ENCODE measurements at regions not wholly inside any gene's neighbourhood (a gene's known extent, or its start where the extent isn't known, plus 50 kb on each side); places are given as distances from the start of the nearest gene placed in this dataset.

DNA sequence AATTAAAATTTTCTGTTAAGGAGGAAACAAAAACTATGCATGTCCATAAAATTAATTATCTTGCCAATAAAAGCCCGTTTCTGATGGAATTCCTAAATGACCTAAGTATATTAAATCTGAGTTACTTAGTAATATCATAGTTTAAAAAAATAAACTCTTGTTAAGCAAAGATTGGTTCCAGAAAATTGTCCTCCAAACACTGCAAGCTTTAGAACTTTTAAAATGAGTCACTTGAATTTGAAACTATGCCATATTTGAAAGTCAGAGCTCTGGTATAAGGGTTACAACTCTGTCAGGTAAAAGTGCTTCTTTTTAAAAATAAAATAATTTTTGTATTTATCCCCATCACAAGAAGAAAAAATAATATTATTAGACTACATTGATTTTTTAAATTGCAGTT lies 409.5 kb downstream of the PLPP3 start:
- no peak overlapping the region for H3K4me3 ChIP-seq (ENCODE audit: low read length)
- H3K27me3 ChIP-seq (ENCODE audit: low read depth, low read length), result no peaks in the 10 kb centered on the region
- no peaks in the 10 kb centered on the region for H3K9me3 ChIP-seq (ENCODE audit: insufficient read depth, low read length)
- no peak overlapping the region for H2AFZ ChIP-seq (ENCODE audit: low read depth, low read length)
- no peaks in the 10 kb centered on the region for H3K4me1 ChIP-seq (ENCODE audit: low read length)
- no peaks in the 10 kb centered on the region for H3K79me2 ChIP-seq (ENCODE audit: low read length)
- no peaks in the 10 kb centered on the region for H4K20me1 ChIP-seq (ENCODE audit: insufficient read depth, low read length)
- H3K27ac ChIP-seq (ENCODE audit: low read length), result no peak overlapping the region
- TF ChIP-seq, protein P1, sequence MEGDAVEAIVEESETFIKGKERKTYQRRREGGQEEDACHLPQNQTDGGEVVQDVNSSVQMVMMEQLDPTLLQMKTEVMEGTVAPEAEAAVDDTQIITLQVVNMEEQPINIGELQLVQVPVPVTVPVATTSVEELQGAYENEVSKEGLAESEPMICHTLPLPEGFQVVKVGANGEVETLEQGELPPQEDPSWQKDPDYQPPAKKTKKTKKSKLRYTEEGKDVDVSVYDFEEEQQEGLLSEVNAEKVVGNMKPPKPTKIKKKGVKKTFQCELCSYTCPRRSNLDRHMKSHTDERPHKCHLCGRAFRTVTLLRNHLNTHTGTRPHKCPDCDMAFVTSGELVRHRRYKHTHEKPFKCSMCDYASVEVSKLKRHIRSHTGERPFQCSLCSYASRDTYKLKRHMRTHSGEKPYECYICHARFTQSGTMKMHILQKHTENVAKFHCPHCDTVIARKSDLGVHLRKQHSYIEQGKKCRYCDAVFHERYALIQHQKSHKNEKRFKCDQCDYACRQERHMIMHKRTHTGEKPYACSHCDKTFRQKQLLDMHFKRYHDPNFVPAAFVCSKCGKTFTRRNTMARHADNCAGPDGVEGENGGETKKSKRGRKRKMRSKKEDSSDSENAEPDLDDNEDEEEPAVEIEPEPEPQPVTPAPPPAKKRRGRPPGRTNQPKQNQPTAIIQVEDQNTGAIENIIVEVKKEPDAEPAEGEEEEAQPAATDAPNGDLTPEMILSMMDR (IDR thresholded peaks at IDR 0.05; ENCODE audit: low read depth, low read length), result no peak
- H3K9ac ChIP-seq (ENCODE audit: low read length), result no peak overlapping the region
- H3K4me2 ChIP-seq (ENCODE audit: low read length), result no peak overlapping the region
- no peaks in the 10 kb centered on the region for H3K36me3 ChIP-seq (replicated peaks; ENCODE audit: low read depth, low read length)

DNA sequence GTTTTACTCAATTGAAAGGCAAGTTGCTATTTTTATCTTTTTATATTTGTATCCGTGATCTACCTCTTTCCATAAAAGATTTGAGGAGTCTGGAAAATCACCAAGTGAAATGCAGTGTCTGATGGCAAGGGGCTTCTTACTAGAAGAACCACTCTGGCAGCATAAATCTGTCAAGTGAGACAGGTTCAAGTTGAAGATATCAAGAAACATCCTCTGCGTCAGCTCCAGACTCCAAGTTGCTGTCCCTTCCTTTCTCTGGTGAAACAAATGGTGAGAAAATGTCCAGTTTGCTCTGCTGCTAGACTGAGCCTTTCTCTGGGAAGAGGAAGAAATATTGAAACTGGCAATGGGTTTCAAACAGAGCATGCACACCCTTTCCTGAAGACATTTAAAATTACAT lies 411.2 kb downstream of the PLPP3 start:
- no peaks in the 10 kb centered on the region for H3K27me3 ChIP-seq (ENCODE audit: low read depth, low read length)
- no peaks in the 10 kb centered on the region for H3K4me1 ChIP-seq (ENCODE audit: low read length)
- H3K36me3 ChIP-seq (replicated peaks; ENCODE audit: low read depth, low read length), result no peaks in the 10 kb centered on the region
- TF ChIP-seq EZH2phosphoT487 (IDR thresholded peaks at IDR 0.05; ENCODE audit: low read depth), result no peak
- TF ChIP-seq, protein P1 (IDR thresholded peaks at IDR 0.05; ENCODE audit: low read depth, low read length), result no peak
- H3K4me3 ChIP-seq (ENCODE audit: low read length), result no peak overlapping the region
- no peaks in the 10 kb centered on the region for H3K79me2 ChIP-seq (ENCODE audit: low read length)
- no peak overlapping the region for H3K27ac ChIP-seq (ENCODE audit: low read length)
- no peak overlapping the region for H2AFZ ChIP-seq (ENCODE audit: low read depth, low read length)
- no peak overlapping the region for H3K4me2 ChIP-seq (ENCODE audit: low read length)
- H3K9me3 ChIP-seq (ENCODE audit: insufficient read depth, low read length), result no peaks in the 10 kb centered on the region
- H4K20me1 ChIP-seq (ENCODE audit: insufficient read depth, low read length), result no peaks in the 10 kb centered on the region
- no peak overlapping the region for H3K9ac ChIP-seq (ENCODE audit: low read length)

DNA sequence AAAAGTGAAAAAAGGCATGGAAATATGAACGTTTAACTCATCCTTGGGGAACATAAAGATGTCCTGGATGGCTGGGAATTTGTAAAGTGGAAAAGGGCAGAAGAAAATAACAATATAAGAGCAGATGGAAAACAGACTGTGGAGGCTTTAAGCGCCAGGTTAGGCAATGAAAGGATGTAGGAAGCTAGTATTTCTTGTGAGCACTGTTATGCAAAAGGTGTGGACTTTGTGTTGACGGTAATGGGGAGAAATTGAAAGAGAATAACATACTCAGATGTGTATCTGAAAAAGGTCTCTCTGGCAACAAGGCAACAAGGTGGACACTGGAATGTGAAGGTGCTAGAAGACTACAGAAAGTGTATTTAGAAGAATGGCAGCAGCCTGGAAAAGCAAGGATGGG lies 411.8 kb downstream of the PLPP3 start:
- Histone ChIP-seq H4K20me1 (ENCODE audit: insufficient read depth, low read length) (no peaks in the 10 kb centered on the region), H3K27me3 (ENCODE audit: low read depth, low read length) (no peaks in the 10 kb centered on the region), H3K79me2 (ENCODE audit: low read length) (no peaks in the 10 kb centered on the region), H3K36me3 (replicated peaks; ENCODE audit: low read depth, low read length) (no peaks in the 10 kb centered on the region), H3K9ac (ENCODE audit: low read length) (no peak overlapping the region), H3K4me2 (ENCODE audit: low read length) (no peak overlapping the region), H2AFZ (ENCODE audit: low read depth, low read length) (no peak overlapping the region), H3K27ac (ENCODE audit: low read length) (no peak overlapping the region), H3K9me3 (ENCODE audit: insufficient read depth, low read length) (no peaks in the 10 kb centered on the region), H3K4me1 (ENCODE audit: low read length) (no peaks in the 10 kb centered on the region), H3K4me3 (ENCODE audit: low read length) (no peak overlapping the region)
- TF ChIP-seq, protein P1 (IDR thresholded peaks at IDR 0.05; ENCODE audit: low read depth, low read length), result no peak
- no peak for TF ChIP-seq EZH2phosphoT487 (IDR thresholded peaks at IDR 0.05; ENCODE audit: low read depth)

DNA sequence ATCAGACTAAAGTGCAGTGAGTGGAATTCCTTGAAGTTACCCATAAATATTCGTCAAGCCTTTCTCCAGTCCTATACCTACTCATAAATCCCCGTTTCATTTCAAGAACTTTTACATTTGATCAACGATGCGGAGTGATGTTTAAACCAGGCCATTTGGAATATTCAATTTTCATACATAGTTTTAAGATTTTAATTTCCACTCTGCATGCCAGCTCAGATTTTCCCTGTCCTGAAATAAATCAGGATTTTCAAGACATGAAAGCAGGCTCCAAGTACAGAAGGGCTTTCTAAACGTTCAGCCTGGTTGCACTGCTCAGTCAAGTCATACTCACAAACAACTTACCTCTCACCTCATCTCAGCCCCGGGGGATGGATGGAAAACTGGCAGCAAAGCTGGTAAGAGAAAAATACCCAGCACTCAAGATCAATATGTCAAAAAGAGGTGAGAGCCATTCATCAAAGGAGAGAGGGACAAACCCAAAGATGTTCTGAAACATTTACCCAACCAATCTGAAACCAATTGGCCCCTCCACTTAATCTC lies 418.5 kb downstream of the PLPP3 start:
- Histone ChIP-seq H3K4me1 (ENCODE audit: low read length) (no peaks in the 10 kb centered on the region), H3K4me2 (ENCODE audit: low read length) (no peak overlapping the region), H3K79me2 (ENCODE audit: low read length) (no peaks in the 10 kb centered on the region), H3K36me3 (replicated peaks; ENCODE audit: low read depth, low read length) (no peaks in the 10 kb centered on the region), H3K4me3 (ENCODE audit: low read length) (no peak overlapping the region), H3K9me3 (ENCODE audit: insufficient read depth, low read length) (no peaks in the 10 kb centered on the region), H3K9ac (ENCODE audit: low read length) (no peak overlapping the region), H4K20me1 (ENCODE audit: insufficient read depth, low read length) (no peaks in the 10 kb centered on the region), H3K27ac (ENCODE audit: low read length) (no peak overlapping the region), H3K27me3 (ENCODE audit: low read depth, low read length) (no peaks in the 10 kb centered on the region), H2AFZ (ENCODE audit: low read depth, low read length) (no peak overlapping the region)
- TF ChIP-seq EZH2phosphoT487 (IDR thresholded peaks at IDR 0.05; ENCODE audit: low read depth), result no peak
- TF ChIP-seq, protein P1 (IDR thresholded peaks at IDR 0.05; ENCODE audit: low read depth, low read length), result no peak

All from OCI-LY3 (cell line).